ENCODE measurements at regions not wholly inside any gene's neighbourhood (a gene's known extent, or its start where the extent isn't known, plus 50 kb on each side); places are given as distances from the start of the nearest gene placed in this dataset.

- no peak for DNase-seq (ENCODE audit: extremely low read depth, low read depth)
Measured at GRCh38 chr12:107395817-107396216, 289.8 kb upstream of the PWP1 start.

- no peak for DNase-seq (ENCODE audit: extremely low read depth, low read depth)
Measured at GRCh38 chr12:107396991-107397390, 288.6 kb upstream of the PWP1 start.

GRCh38 chr12:107397890-107398500 lies 287.6 kb upstream of the PWP1 start:
- no peak for DNase-seq (ENCODE audit: extremely low read depth, low read depth)

- no peak for DNase-seq (ENCODE audit: extremely low read depth, low read depth)
Measured at GRCh38 chr12:107399046-107399445, 286.6 kb upstream of the PWP1 start.

- no peak for DNase-seq (ENCODE audit: extremely low read depth, low read depth)
Measured at GRCh38 chr12:107400686-107401447, 284.7 kb upstream of the PWP1 start.

- DNase-seq (ENCODE audit: extremely low read depth, low read depth) = peak; percentile 56
Measured at GRCh38 chr12:107402041-107403022, 283.3 kb upstream of the PWP1 start.

- peak; percentile 41 for DNase-seq (ENCODE audit: extremely low read depth, low read depth)
Measured at GRCh38 chr12:107404981-107405380, 280.6 kb upstream of the PWP1 start.

GRCh38 chr12:107405436-107405835 lies 280.2 kb upstream of the PWP1 start:
- DNase-seq (ENCODE audit: extremely low read depth, low read depth) = no peak

- no peak for DNase-seq (ENCODE audit: extremely low read depth, low read depth)
Measured at GRCh38 chr12:107406932-107407331, 278.7 kb upstream of the PWP1 start.

GRCh38 chr12:107411792-107412535 lies 273.6 kb upstream of the PWP1 start:
- no peak for DNase-seq (ENCODE audit: extremely low read depth, low read depth)

- DNase-seq (ENCODE audit: extremely low read depth, low read depth) = no peak
Measured at GRCh38 chr12:107415071-107415470, 270.5 kb upstream of the PWP1 start.

- no peak for DNase-seq (ENCODE audit: extremely low read depth, low read depth)
Measured at GRCh38 chr12:107415834-107416233, 269.8 kb upstream of the PWP1 start.

GRCh38 chr12:107417004-107417403 lies 268.6 kb upstream of the PWP1 start:
- no peak for DNase-seq (ENCODE audit: extremely low read depth, low read depth)

- DNase-seq (ENCODE audit: extremely low read depth, low read depth) = no peak
Measured at GRCh38 chr12:107418981-107419380, 266.6 kb upstream of the PWP1 start.

GRCh38 chr12:107423531-107423930 lies 262.1 kb upstream of the PWP1 start:
- DNase-seq (ENCODE audit: extremely low read depth, low read depth) = no peak

- no peak for DNase-seq (ENCODE audit: extremely low read depth, low read depth)
Measured at GRCh38 chr12:107429006-107429705, 256.4 kb upstream of the PWP1 start.

- no peak for DNase-seq (ENCODE audit: extremely low read depth, low read depth)
Measured at GRCh38 chr12:107431942-107432341, 253.7 kb upstream of the PWP1 start.

- DNase-seq (ENCODE audit: extremely low read depth, low read depth) = no peak
Measured at GRCh38 chr12:107435072-107435471, 250.5 kb upstream of the PWP1 start.

GRCh38 chr12:107435520-107435919 lies 250.1 kb upstream of the PWP1 start:
- no peak for DNase-seq (ENCODE audit: extremely low read depth, low read depth)

- no peak for DNase-seq (ENCODE audit: extremely low read depth, low read depth)
Measured at GRCh38 chr12:107436376-107436775, 249.2 kb upstream of the PWP1 start.
